MCF 10A (cell line): ENCODE measurements at regions not wholly inside any gene's neighbourhood (a gene's known extent, or its start where the extent isn't known, plus 50 kb on each side); places are given as distances from the start of the nearest gene placed in this dataset.

ENCODE experiments used
- BruUV-seq: library from RNA; stranded (reverse); fragments of 400-500 nt; replicated peaks from 2 replicates; lab custom pipeline; 2021; lab: Mats Ljungman, UMichigan
- CTCF ChIA-PET: fragments of 300-600 bp; sonication (Branson Sonifier 250); formaldehyde crosslinking; extraction: SDS; loops from one replicate; lab custom pipeline; 2021; ENCODE audit warnings: antibody characterized with exemption, inconsistent platforms; lab: Yijun Ruan, JAX
- POLR2A ChIA-PET: fragments of 300-600, 350-650 bp; sonication (Branson Sonifier 250); formaldehyde crosslinking; extraction: SDS; loops from one replicate; lab custom pipeline; 2020; ENCODE audit warnings: antibody characterized with exemption, inconsistent platforms; lab: Yijun Ruan, JAX
- DNase-seq: peaks from one replicate; pipeline ENCODE4 v3.0.0-alpha.2; 2018; ENCODE audit not compliant: unreplicated experiment
- H3K27ac Mint-ChIP-seq: one replicate; pipeline ENCODE4 v1.8.0; 2022; ENCODE audit warnings: mild to moderate bottlenecking, low read depth, mixed read lengths; ENCODE audit not compliant: unreplicated experiment
- H3K27me3 Mint-ChIP-seq: one replicate; pipeline ENCODE4 v1.8.0; 2022; ENCODE audit warnings: mixed read lengths; ENCODE audit not compliant: insufficient read depth, unreplicated experiment
- H3K36me3 Mint-ChIP-seq: one replicate; pipeline ENCODE4 v1.8.0; 2022; ENCODE audit warnings: mild to moderate bottlenecking, moderate library complexity, mixed read lengths; ENCODE audit not compliant: insufficient read depth, unreplicated experiment
- H3K4me1 Mint-ChIP-seq: one replicate; pipeline ENCODE4 v1.8.0; 2022; ENCODE audit warnings: mixed read lengths; ENCODE audit not compliant: insufficient read depth, unreplicated experiment
- H3K4me3 Mint-ChIP-seq: one replicate; pipeline ENCODE4 v1.8.0; 2022; ENCODE audit warnings: mild to moderate bottlenecking, moderate library complexity, mixed read lengths; ENCODE audit not compliant: unreplicated experiment
- H3K9me3 Mint-ChIP-seq: one replicate; pipeline ENCODE4 v1.8.0; 2022; ENCODE audit warnings: mixed read lengths; ENCODE audit not compliant: unreplicated experiment
- intact Hi-C: fragments of 100-400 bp; cut with micrococcal nuclease; formaldehyde crosslinking; loops from 2 replicates; pipeline ENCODE4 v1.14.1; 2022
- TF ChIP-seq, protein P1 (sequence below): fragments of 200-600 bp; IDR thresholded peaks from one replicate; pipeline ENCODE4 v1.8.0; 2022; ENCODE audit warnings: antibody characterized with exemption, mild to moderate bottlenecking; ENCODE audit not compliant: unreplicated experiment

DNA sequence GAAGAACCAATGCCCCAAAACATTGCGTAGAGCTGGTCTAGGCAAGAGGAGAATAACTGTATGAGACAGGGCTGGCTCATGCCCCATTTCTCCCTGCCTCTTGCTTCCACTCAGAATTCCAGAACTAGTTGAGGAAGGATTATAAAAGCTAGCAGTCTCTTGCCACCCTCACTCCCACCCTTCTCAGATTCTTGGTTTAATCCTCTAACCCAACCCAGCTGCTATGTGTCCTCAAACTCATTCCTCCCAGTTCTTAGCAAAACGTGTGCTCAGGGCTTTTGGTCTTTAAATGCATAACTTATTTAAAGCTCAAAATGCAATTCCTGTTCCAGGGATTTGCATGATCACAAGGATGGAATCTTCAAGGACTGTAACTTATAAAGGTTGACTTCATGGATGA is 466.3 kb downstream of the COG6 start:
- BruUV-seq = no TSS peak
- no peak for DNase-seq
- H3K9me3 Mint-ChIP-seq = no peaks in the 10 kb centered on the region
- no peaks in the 10 kb centered on the region for H3K27me3 Mint-ChIP-seq
- ChIA-PET POLR2A (interaction anchor here (0.7 to 2.9 kb wide), 5 partner anchors 8 to 151 kb away, joined by 3 to 26 read pairs (median 4); no protein-coding TSS in a partner anchor), CTCF (interaction anchor here (0.9 kb wide), 1 partner anchor 27 kb away, joined by 3 read pairs; no protein-coding TSS in a partner anchor)
- peaks cover 38% of the 10 kb centered on the region for H3K4me1 Mint-ChIP-seq
- TF ChIP-seq, protein P1, sequence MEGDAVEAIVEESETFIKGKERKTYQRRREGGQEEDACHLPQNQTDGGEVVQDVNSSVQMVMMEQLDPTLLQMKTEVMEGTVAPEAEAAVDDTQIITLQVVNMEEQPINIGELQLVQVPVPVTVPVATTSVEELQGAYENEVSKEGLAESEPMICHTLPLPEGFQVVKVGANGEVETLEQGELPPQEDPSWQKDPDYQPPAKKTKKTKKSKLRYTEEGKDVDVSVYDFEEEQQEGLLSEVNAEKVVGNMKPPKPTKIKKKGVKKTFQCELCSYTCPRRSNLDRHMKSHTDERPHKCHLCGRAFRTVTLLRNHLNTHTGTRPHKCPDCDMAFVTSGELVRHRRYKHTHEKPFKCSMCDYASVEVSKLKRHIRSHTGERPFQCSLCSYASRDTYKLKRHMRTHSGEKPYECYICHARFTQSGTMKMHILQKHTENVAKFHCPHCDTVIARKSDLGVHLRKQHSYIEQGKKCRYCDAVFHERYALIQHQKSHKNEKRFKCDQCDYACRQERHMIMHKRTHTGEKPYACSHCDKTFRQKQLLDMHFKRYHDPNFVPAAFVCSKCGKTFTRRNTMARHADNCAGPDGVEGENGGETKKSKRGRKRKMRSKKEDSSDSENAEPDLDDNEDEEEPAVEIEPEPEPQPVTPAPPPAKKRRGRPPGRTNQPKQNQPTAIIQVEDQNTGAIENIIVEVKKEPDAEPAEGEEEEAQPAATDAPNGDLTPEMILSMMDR = no peak
- H3K36me3 Mint-ChIP-seq = peaks cover 5% of the 10 kb centered on the region
- no peak overlapping the region for H3K4me3 Mint-ChIP-seq
- intact Hi-C loops = no loop called here
- peak overlapping the region; percentile 99 for H3K27ac Mint-ChIP-seq

DNA sequence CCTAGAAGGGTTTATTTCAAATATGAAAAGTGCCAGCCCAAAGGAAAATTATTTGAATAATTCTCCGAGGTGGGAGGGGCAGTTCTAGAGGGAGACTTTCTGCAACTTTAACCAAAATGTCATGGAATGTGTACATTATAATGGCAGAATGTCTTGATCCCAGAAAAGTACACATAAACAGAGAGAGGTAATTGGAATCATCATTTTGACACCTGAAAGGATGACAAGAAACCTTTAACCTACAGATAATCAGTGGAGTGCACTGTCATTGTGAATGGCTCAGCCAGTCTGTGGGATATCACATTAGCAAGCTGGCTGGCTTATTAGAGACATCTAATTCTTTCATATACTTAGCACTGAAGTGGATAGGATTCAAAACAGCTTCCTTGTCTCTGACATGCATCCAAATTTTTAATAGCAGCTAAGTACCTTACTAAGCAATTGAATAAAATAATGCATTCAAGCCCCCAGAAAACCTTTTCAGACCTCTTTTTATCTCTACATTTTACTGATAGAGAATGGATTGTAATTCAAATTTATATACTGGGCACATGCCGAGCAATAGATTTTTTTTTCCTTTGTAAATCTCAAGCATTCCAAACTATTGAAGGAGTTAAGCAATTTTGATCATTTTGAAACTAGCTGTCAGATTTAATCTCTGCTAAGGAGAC is 468.6 kb downstream of the COG6 start:
- intact Hi-C loops = no loop called here
- TF ChIP-seq, protein P1 = no peak
- Mint-ChIP-seq H3K4me1 (peaks cover 32% of the 10 kb centered on the region), H3K27me3 (no peaks in the 10 kb centered on the region), H3K9me3 (peaks cover 7% of the 10 kb centered on the region), H3K4me3 (no peak overlapping the region), H3K27ac (no peak overlapping the region), H3K36me3 (peaks cover 5% of the 10 kb centered on the region)
- POLR2A ChIA-PET = interaction anchor here (0.7 to 1.2 kb wide), 3 partner anchors 9 to 149 kb away, joined by 3 read pairs; no protein-coding TSS in a partner anchor
- CTCF ChIA-PET = interaction anchor here (0.6 to 1.1 kb wide), 6 partner anchors 14 to 182 kb away, joined by 3 read pairs; no protein-coding TSS in a partner anchor
- no peak for DNase-seq
- BruUV-seq = no TSS peak

DNA sequence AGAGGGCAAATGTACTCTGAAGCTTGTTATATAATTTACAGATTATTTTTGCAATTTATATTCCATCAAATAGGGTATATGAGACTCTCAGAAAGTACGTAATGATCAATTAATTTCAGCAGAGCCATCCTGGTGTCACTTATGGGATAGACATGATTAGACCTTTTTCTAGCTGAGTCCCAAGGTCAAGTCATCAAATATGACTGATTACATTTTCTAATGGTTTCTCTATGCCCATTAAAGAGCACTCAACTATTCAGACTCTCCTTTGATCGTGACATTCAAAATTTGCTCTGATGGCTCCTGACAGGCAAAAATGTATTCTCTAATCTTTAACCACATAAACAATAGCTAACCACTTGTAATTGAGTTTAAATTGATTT is 469.2 kb downstream of the COG6 start:
- Mint-ChIP-seq H3K4me3 (no peak overlapping the region), H3K9me3 (peaks cover 7% of the 10 kb centered on the region), H3K27ac (peak overlapping the region; percentile 27), H3K36me3 (peaks cover 5% of the 10 kb centered on the region), H3K27me3 (no peaks in the 10 kb centered on the region), H3K4me1 (peaks cover 35% of the 10 kb centered on the region)
- no TSS peak for BruUV-seq
- intact Hi-C loops = no loop called here
- no peak for DNase-seq
- POLR2A ChIA-PET = interaction anchor here (1.0 to 1.2 kb wide), 2 partner anchors 17 to 148 kb away, joined by 3 read pairs; no protein-coding TSS in a partner anchor
- TF ChIP-seq, protein P1 = no peak
- CTCF ChIA-PET = interaction anchor here (0.6 to 1.1 kb wide), 5 partner anchors 14 to 182 kb away, joined by 3 read pairs; no protein-coding TSS in a partner anchor

DNA sequence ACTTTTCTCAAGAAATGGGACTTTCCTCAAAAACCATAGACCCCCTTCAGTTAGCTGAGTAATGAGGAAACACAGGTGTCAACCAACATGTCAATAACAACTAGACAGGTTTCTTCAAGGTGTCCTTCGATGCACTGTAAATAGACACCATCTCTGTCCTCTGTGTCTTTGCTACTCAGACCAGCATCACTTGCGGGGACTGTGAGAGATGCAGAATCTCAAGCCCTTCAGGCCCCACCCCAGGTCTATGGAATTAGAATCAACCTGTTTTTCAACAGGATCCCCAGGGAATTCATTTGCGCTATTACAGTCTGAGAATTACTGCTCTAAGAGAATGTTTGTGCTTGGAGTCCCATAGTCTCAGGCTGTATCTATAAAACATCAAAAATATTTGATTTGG is 469.9 kb downstream of the COG6 start:
- H3K9me3 Mint-ChIP-seq = peaks cover 7% of the 10 kb centered on the region
- no peaks in the 10 kb centered on the region for H3K27me3 Mint-ChIP-seq
- POLR2A ChIA-PET = no interaction called here
- no peak for DNase-seq
- TF ChIP-seq, protein P1 = no peak
- peaks cover 38% of the 10 kb centered on the region for H3K4me1 Mint-ChIP-seq
- intact Hi-C loops = no loop called here
- no TSS peak for BruUV-seq
- peaks cover under 1% of the 10 kb centered on the region for H3K36me3 Mint-ChIP-seq
- H3K4me3 Mint-ChIP-seq = no peak overlapping the region
- peak overlapping the region; percentile 27 for H3K27ac Mint-ChIP-seq
- CTCF ChIA-PET = interaction anchor here (1.1 kb wide), 1 partner anchor 183 kb away, joined by 3 read pairs; no protein-coding TSS in a partner anchor
